ENCODE measurements at regions not wholly inside any gene's neighbourhood (a gene's known extent, or its start where the extent isn't known, plus 50 kb on each side); places are given as distances from the start of the nearest gene placed in this dataset.

DNA sequence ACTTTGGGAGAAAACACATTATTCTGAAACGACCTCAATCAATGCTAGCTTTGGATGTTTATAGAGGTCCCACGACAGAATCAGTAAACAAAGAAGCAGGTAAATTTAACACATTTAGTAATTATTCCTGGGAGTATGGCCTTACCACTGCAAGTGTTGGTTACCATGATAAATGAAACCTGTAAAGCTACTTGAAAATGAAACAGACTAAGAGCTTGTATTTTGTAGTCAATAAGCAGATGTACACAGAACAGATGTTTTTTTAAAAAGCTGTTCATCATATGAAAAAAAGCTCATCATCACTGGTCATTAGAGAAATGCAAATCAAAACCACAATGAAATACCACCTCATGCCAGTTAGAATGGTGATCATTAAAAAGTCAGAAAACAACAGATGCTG is 295.3 kb upstream of the XYLT1 start:
- Histone ChIP-seq H3K9me3 (ENCODE audit: low read length) (no peaks in the 10 kb centered on the region), H4K20me1 (ENCODE audit: insufficient read depth, low read length) (no peaks in the 10 kb centered on the region), H3K4me3 (ENCODE audit: low read depth, low read length, poor library complexity, severe bottlenecking) (no peak overlapping the region), H3K79me2 (ENCODE audit: insufficient read depth, low read depth, low read length) (no peaks in the 10 kb centered on the region), H3K4me1 (ENCODE audit: insufficient read depth, low read length, poor library complexity, severe bottlenecking) (no peaks in the 10 kb centered on the region), H3K36me3 (ENCODE audit: insufficient read depth, low read length) (no peaks in the 10 kb centered on the region), H3K27ac (ENCODE audit: low read depth, low read length, poor library complexity, severe bottlenecking) (no peak overlapping the region), H3K4me2 (ENCODE audit: low read length) (no peak overlapping the region), H3K9me2 (ENCODE audit: insufficient read depth, low read length) (no peaks in the 10 kb centered on the region), H2AFZ (ENCODE audit: low read length) (no peak overlapping the region)
- POLR2A ChIA-PET, result no interaction called here
- DNase-seq (ENCODE audit: low spot score), result no peak
- CTCF ChIA-PET (ENCODE audit: unreplicated experiment), result no interaction called here
- TF ChIP-seq, protein P1, sequence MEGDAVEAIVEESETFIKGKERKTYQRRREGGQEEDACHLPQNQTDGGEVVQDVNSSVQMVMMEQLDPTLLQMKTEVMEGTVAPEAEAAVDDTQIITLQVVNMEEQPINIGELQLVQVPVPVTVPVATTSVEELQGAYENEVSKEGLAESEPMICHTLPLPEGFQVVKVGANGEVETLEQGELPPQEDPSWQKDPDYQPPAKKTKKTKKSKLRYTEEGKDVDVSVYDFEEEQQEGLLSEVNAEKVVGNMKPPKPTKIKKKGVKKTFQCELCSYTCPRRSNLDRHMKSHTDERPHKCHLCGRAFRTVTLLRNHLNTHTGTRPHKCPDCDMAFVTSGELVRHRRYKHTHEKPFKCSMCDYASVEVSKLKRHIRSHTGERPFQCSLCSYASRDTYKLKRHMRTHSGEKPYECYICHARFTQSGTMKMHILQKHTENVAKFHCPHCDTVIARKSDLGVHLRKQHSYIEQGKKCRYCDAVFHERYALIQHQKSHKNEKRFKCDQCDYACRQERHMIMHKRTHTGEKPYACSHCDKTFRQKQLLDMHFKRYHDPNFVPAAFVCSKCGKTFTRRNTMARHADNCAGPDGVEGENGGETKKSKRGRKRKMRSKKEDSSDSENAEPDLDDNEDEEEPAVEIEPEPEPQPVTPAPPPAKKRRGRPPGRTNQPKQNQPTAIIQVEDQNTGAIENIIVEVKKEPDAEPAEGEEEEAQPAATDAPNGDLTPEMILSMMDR (conservative IDR thresholded peaks at IDR 0.05; ENCODE audit: low read length), result no peak
- no peak for TF ChIP-seq EZH2phosphoT487 (IDR thresholded peaks at IDR 0.05; ENCODE audit: borderline replicate concordance, low read depth, low read length)
- intact Hi-C loops (cut with micrococcal nuclease; ENCODE audit: unreplicated experiment), result no loop called here
- no TSS peak for BruUV-seq (replicated peaks)

DNA sequence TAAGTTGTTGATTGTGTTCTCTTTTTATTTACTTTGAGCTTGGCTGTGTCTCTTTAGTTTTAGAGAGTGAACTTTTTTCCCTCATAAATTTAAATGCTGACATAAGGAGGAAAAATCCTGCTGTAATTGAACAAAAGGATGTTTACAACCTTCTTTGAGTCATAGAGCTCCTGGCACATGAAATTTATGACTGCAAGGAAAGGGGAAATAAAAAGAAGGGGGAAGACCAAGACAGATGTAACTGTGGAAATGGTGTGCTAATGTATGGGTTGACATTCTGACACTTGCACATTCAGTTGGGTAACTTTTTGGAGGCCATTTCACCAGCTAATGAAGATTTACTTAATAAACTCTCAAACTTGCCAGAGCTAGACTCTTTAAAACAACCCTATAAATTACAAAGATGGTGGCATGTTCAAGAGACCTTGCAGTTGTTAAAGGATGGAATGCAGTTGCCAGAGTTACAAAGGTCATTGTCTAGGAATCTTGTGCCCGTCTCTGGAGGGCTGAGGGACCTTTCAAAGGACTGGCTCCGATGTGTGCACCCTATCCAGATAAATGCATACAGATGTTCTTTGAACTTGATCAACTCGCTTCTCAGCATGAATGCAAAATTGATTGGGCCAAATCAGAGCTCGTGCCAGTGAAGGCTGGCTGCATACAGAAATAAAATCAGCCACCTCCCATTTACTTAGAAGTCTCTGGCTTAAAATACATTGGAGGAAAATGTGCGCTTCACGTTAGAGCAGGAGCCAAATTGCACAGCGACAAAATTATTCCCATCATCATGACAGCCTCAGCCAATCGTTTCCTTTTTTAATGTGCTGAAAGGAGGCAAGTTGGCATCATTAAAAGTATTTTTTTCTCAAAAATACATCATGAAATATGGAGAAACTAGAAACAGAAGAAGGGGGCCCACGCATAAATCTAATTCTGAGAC is 289.0 kb upstream of the XYLT1 start:
- no peak overlapping the region for H3K4me2 ChIP-seq (ENCODE audit: low read length)

More for the DNA sequence above, 289.0 kb upstream of the XYLT1 start:
- ChIA-PET POLR2A (interaction anchor here (0.6 kb wide), 1 partner anchor 226 kb away, joined by 4 read pairs; no protein-coding TSS in a partner anchor), CTCF (ENCODE audit: unreplicated experiment) (no interaction called here)
- no peaks in the 10 kb centered on the region for H4K20me1 ChIP-seq (ENCODE audit: insufficient read depth, low read length)
- no peak overlapping the region for H3K4me3 ChIP-seq (ENCODE audit: low read depth, low read length, poor library complexity, severe bottlenecking)
- H3K9me3 ChIP-seq (ENCODE audit: low read length), result no peaks in the 10 kb centered on the region
- H3K9me2 ChIP-seq (ENCODE audit: insufficient read depth, low read length), result no peaks in the 10 kb centered on the region
- no peaks in the 10 kb centered on the region for H3K36me3 ChIP-seq (ENCODE audit: insufficient read depth, low read length)
- H3K27ac ChIP-seq (ENCODE audit: low read depth, low read length, poor library complexity, severe bottlenecking), result no peak overlapping the region
- H3K79me2 ChIP-seq (ENCODE audit: insufficient read depth, low read depth, low read length), result no peaks in the 10 kb centered on the region
- H3K4me1 ChIP-seq (ENCODE audit: insufficient read depth, low read length, poor library complexity, severe bottlenecking), result no peaks in the 10 kb centered on the region
- TF ChIP-seq, protein P1 (conservative IDR thresholded peaks at IDR 0.05; ENCODE audit: low read length), result no peak
- no peak for DNase-seq (ENCODE audit: low spot score)
- no TSS peak for BruUV-seq (replicated peaks)
- intact Hi-C loops (cut with micrococcal nuclease; ENCODE audit: unreplicated experiment), result no loop called here
- no peak overlapping the region for H2AFZ ChIP-seq (ENCODE audit: low read length)
